K562 (cell line): ENCODE measurements at regions not wholly inside any gene's neighbourhood (a gene's known extent, or its start where the extent isn't known, plus 50 kb on each side); places are given as distances from the start of the nearest gene placed in this dataset.

Experiments
- ATAC-seq: fragments of 200-7000 bp; cut with Tn5 transposase; 3 replicates; pipeline ENCODE4 v1.9.1; 2020; ENCODE audit warnings: moderate library complexity
- BruUV-seq: library from RNA; stranded (reverse); fragments of 400-500 nt; replicated peaks from 2 replicates; lab custom pipeline; 2021; lab: Mats Ljungman, UMichigan
- CTCF ChIA-PET: fragments of 300-600 bp; formaldehyde crosslinking; extraction: SDS; loops from one replicate; lab custom pipeline; 2021; ENCODE audit warnings: low intra/inter-chr PET ratio; lab: Yijun Ruan, JAX
- POLR2A ChIA-PET: fragments of 300-600, 350-650 bp; sonication (Branson Sonifier 250); formaldehyde crosslinking; extraction: SDS; loops from one replicate; lab custom pipeline; 2021; ENCODE audit warnings: antibody characterized with exemption, inconsistent platforms; lab: Yijun Ruan, JAX
- DNase-seq, 4 experiments: peaks; one replicate each; pipeline versions ENCODE4 v3.0.0 to v3.0.0-alpha.2; 2011 to 2018; ENCODE audit warnings: low spot score in 3 of 4, mixed read lengths in 3 of 4; ENCODE audit errors: extremely low read depth in 1 of 4
- FAIRE-seq: peaks from 2 replicates; lab custom pipeline; 2011; peaks lifted over from hg19 to GRCh38; lab: Jason Lieb, UNC
- H2AFZ ChIP-seq: 2 replicates; pipeline ENCODE4 v1.6.0; 2011; ENCODE audit warnings: low read depth, low read length, control low read depth, inconsistent platforms
- H3K27ac ChIP-seq: fragments of 200-600 bp; 3 replicates; pipeline ENCODE4 v1.8.0; 2011; ENCODE audit warnings: low read depth, mild to moderate bottlenecking, control low read depth, inconsistent platforms, low read length, moderate library complexity, mixed read lengths; ENCODE audit errors: extremely low read depth
- H3K27me3 ChIP-seq, 2 experiments: fragments of 300-600 bp in 1 of 2; 2 replicates in 1 of 2; 3 replicates in 1 of 2; pipeline versions ENCODE4 v1.6.0 to v1.8.0; 2011; ENCODE audit warnings: inconsistent platforms in 2 of 2, low read length in 2 of 2, mild to moderate bottlenecking in 1 of 2, mixed read lengths in 1 of 2, moderate library complexity in 1 of 2; ENCODE audit not compliant: control insufficient read depth in 2 of 2, insufficient read depth in 2 of 2
- H3K36me3 ChIP-seq: fragments of 300-600 bp; 3 replicates; pipeline ENCODE4 v1.8.0; 2011; ENCODE audit warnings: mild to moderate bottlenecking, low read length, inconsistent platforms; ENCODE audit not compliant: control insufficient read depth, insufficient read depth
- H3K4me1 ChIP-seq, 2 experiments: fragments of 200-600 bp in 1 of 2; replicated peaks in 1 of 2; 2 replicates in 1 of 2; 3 replicates in 1 of 2; pipeline versions ENCODE4 v1.5.1 to v1.8.0; 2011; ENCODE audit warnings: inconsistent platforms in 2 of 2, low read length in 2 of 2, mild to moderate bottlenecking in 1 of 2, mixed read lengths in 1 of 2, moderate library complexity in 1 of 2; ENCODE audit not compliant: control insufficient read depth in 2 of 2, insufficient read depth in 2 of 2
- H3K4me2 ChIP-seq: 2 replicates; pipeline ENCODE4 v1.6.1; 2011; ENCODE audit warnings: low read length, control low read depth, inconsistent platforms, mixed read lengths; ENCODE audit not compliant: insufficient read depth
- H3K4me3 ChIP-seq: fragments of 200-600 bp; sonication (generic), shearing (Covaris generic); 2 replicates; pipeline ENCODE4 v1.5.1; 2016; ENCODE audit warnings: control low read depth, inconsistent platforms
- H3K79me2 ChIP-seq: fragments of 200-600 bp; 3 replicates; pipeline ENCODE4 v1.8.0; 2011; ENCODE audit warnings: low read length, inconsistent platforms; ENCODE audit not compliant: control insufficient read depth, insufficient read depth
- H3K9ac ChIP-seq, 2 experiments: 2 replicates each; pipeline versions ENCODE4 v1.6.0 to v1.6.1; 2011; ENCODE audit warnings: low read depth in 2 of 2, low read length in 2 of 2, control low read depth in 1 of 2, inconsistent platforms in 1 of 2, mild to moderate bottlenecking in 1 of 2, mixed read lengths in 1 of 2; ENCODE audit not compliant: insufficient read depth in 1 of 2
- H3K9me1 ChIP-seq: one replicate; pipeline ENCODE4 v1.6.0; 2011; ENCODE audit warnings: inconsistent platforms, mild to moderate bottlenecking, low read length, moderate library complexity; ENCODE audit not compliant: control insufficient read depth, insufficient read depth
- H3K9me3 ChIP-seq: replicated peaks from 2 replicates; pipeline ENCODE4 v1.5.1; 2011; ENCODE audit warnings: low read depth, low read length, inconsistent platforms; ENCODE audit not compliant: control insufficient read depth, insufficient read depth
- H4K20me1 ChIP-seq: replicated peaks from 2 replicates; pipeline ENCODE4 v1.6.1; 2011; ENCODE audit warnings: low read length, inconsistent platforms, mixed read lengths; ENCODE audit not compliant: control insufficient read depth, insufficient read depth
- BRD9 ChIP-seq: fragments of 450-650 bp; IDR thresholded peaks from 2 replicates; pipeline ENCODE4 v1.6.1; 2018; ENCODE audit warnings: low read depth; ENCODE audit not compliant: partially characterized antibody
- CBFA2T3 ChIP-seq: fragments of 450-650 bp; IDR thresholded peaks from 2 replicates; pipeline ENCODE4 v1.6.1; 2017
- CREM ChIP-seq: IDR thresholded peaks from 2 replicates; pipeline ENCODE4 v1.6.1; 2014; ENCODE audit warnings: antibody characterized with exemption, low read depth
- E4F1 ChIP-seq: fragments of 250-450 bp; sonication (Bioruptor Pico); IDR thresholded peaks from 2 replicates; pipeline ENCODE4 v1.5.0; 2021; ENCODE audit warnings: mild to moderate bottlenecking, borderline replicate concordance
- ETV5 ChIP-seq: sonication (generic); formaldehyde crosslinking; IDR thresholded peaks from 2 replicates; pipeline ENCODE4 v1.4.0; 2020; ENCODE audit warnings: low read depth, mild to moderate bottlenecking, missing genetic modification reagents
- GATA2 ChIP-seq: sonication (generic); formaldehyde crosslinking; IDR thresholded peaks from 2 replicates; pipeline ENCODE4 v1.4.0; 2020; ENCODE audit warnings: mild to moderate bottlenecking, missing genetic modification reagents
- HEY1 ChIP-seq: fragments of 250-450 bp; sonication (Bioruptor Pico); IDR thresholded peaks from 2 replicates; pipeline ENCODE4 v1.5.0; 2020; ENCODE audit warnings: mild to moderate bottlenecking, moderate library complexity, borderline replicate concordance
- MEIS2 ChIP-seq: fragments of 450-650 bp; IDR thresholded peaks from 2 replicates; pipeline ENCODE4 v1.6.1; 2014; ENCODE audit warnings: mild to moderate bottlenecking; ENCODE audit not compliant: partially characterized antibody
- PCBP1 ChIP-seq: fragments of 200-400 bp; formaldehyde crosslinking; IDR thresholded peaks from 2 replicates; pipeline ENCODE4 v1.6.1; 2018; ENCODE audit warnings: mild to moderate bottlenecking, low read depth, low read length; ENCODE audit not compliant: poor library complexity, severe bottlenecking
- PYGO2 ChIP-seq: fragments of 450-650 bp; IDR thresholded peaks from 2 replicates; pipeline ENCODE4 v1.6.1; 2016; ENCODE audit warnings: mild to moderate bottlenecking, missing genetic modification characterization, moderate library complexity, missing compliant biosample characterization
- RBBP5 ChIP-seq: fragments of 200-600 bp; sonication (generic); IDR thresholded peaks from 2 replicates; pipeline ENCODE4 v1.6.1; 2012; ENCODE audit warnings: borderline replicate concordance, mild to moderate bottlenecking, low read length, control low read depth, inconsistent platforms; ENCODE audit not compliant: insufficient read depth, poor library complexity, severe bottlenecking
- RBM39 ChIP-seq: fragments of 200-400 bp; formaldehyde crosslinking; optimal IDR thresholded peaks from 2 replicates; pipeline ENCODE3; 2018; ENCODE audit warnings: low read depth, low read length
- RFX1 ChIP-seq: fragments of 450-650 bp; IDR thresholded peaks from 2 replicates; pipeline ENCODE4 v1.6.1; 2016; ENCODE audit warnings: mild to moderate bottlenecking, moderate library complexity
- SMC3 ChIP-seq: conservative IDR thresholded peaks from 2 replicates; pipeline ENCODE4 v1.6.1; 2011; ENCODE audit warnings: low read depth, low read length, improper control_type of control experiment; ENCODE audit not compliant: insufficient read depth
- THRA ChIP-seq: fragments of 450-650 bp; IDR thresholded peaks from 2 replicates; pipeline ENCODE4 v1.6.1; 2017; ENCODE audit warnings: mild to moderate bottlenecking, moderate library complexity
- WGBS: fragments of 100-300 bp; shearing (Covaris generic); methylation state at CpG from one replicate; pipeline ENCODE4 v1.1.6; 2016; ENCODE audit warnings: low coverage, mixed read lengths; ENCODE audit not compliant: insufficient coverage; ENCODE audit errors: missing lambda C conversion rate; 5-methylcytosine and 5-hydroxymethylcytosine counted together
- in situ Hi-C: fragments of 300-500 bp; cut with MboI; formaldehyde crosslinking; loops from 4 replicates; pipeline ENCODE4 v1.15.0; 2018; ENCODE audit warnings: inconsistent platforms, mixed read lengths
- intact Hi-C: fragments of 100-400 bp; cut with micrococcal nuclease; formaldehyde crosslinking; loops from 2 replicates; pipeline ENCODE4 v1.14.2; 2022
- TF ChIP-seq, protein P1 (sequence below): fragments of 450-650 bp; conservative IDR thresholded peaks from 2 replicates; pipeline ENCODE4 v1.6.1; 2016; ENCODE audit warnings: missing genetic modification characterization, low read depth, mild to moderate bottlenecking, missing compliant biosample characterization, moderate library complexity
- TF ChIP-seq, protein P2 (sequence below): fragments of 250-450 bp; sonication (Bioruptor Pico); IDR thresholded peaks from 2 replicates; pipeline ENCODE4 v1.4.0; 2020; ENCODE audit warnings: mild to moderate bottlenecking

DNA sequence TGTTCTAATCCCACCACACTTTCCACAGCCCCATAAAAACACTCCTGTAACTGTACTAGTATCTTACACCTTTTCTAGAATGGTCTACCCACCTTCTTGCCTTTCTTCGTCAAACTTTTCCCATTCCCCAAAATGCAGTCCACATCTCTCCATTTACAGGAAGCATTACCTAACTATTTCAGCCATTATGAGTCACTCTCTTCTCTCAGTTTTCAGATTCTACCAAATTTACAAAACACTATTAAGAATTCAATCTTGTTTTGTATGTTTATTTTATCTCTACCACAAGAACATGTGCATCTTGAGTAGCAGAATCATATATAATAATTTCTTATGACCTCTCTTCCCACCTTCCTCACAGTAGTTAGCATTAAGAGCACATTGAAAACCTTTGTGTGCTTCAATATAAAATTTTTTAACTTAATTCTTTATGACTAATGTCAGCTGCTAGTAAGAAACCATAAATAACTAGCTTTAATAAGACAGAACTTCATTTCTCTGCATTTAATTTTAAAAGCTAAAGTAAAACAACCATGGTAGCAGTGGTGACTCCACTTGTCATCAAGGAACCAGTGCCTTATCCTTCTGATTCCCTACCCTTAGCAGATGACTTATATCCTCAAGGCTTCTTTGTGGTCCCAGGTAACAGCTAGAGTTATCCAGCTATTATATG, 56.6 kb upstream of the MAP2 start:
- H3K36me3 ChIP-seq: no peaks in the 10 kb centered on the region
- no peak overlapping the region for H2AFZ ChIP-seq
- no peak overlapping the region for H3K9ac ChIP-seq
- H3K27me3 ChIP-seq: no peaks in the 10 kb centered on the region
- ATAC-seq (no peak), FAIRE-seq (no peak), DNase-seq (no peak)
- ChIA-PET CTCF (no interaction called here), POLR2A (no interaction called here)
- 17% methylated on average over 1 of the region's 1 CpG for WGBS
- intact Hi-C loops (no loop called here), in situ Hi-C loops (no loop called here)
- H3K4me3 ChIP-seq: no peak overlapping the region
- H3K4me2 ChIP-seq: no peak overlapping the region
- TF ChIP-seq THRA (no peak), PYGO2 (tag) (no peak), HEY1 (CRISPR knock-in tag) (no peak), RBBP5 (no peak), E4F1 (CRISPR knock-in tag) (no peak), MEIS2 (no peak), GATA2 (CRISPR knock-in tag) (no peak), RFX1 (no peak), CREM (no peak), CBFA2T3 (no peak), PCBP1 (no peak), BRD9 (no peak), RBM39 (no peak), SMC3 (no peak), ETV5 (CRISPR knock-in tag) (no peak)
- TF ChIP-seq, protein P1, sequence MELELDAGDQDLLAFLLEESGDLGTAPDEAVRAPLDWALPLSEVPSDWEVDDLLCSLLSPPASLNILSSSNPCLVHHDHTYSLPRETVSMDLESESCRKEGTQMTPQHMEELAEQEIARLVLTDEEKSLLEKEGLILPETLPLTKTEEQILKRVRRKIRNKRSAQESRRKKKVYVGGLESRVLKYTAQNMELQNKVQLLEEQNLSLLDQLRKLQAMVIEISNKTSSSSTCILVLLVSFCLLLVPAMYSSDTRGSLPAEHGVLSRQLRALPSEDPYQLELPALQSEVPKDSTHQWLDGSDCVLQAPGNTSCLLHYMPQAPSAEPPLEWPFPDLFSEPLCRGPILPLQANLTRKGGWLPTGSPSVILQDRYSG (tag): no peak
- TF ChIP-seq, protein P2, sequence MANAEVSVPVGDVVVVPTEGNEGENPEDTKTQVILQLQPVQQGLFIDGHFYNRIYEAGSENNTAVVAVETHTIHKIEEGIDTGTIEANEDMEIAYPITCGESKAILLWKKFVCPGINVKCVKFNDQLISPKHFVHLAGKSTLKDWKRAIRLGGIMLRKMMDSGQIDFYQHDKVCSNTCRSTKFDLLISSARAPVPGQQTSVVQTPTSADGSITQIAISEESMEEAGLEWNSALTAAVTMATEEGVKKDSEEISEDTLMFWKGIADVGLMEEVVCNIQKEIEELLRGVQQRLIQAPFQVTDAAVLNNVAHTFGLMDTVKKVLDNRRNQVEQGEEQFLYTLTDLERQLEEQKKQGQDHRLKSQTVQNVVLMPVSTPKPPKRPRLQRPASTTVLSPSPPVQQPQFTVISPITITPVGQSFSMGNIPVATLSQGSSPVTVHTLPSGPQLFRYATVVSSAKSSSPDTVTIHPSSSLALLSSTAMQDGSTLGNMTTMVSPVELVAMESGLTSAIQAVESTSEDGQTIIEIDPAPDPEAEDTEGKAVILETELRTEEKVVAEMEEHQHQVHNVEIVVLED: no peak
- H3K79me2 ChIP-seq: no peaks in the 10 kb centered on the region
- no peaks in the 10 kb centered on the region for H4K20me1 ChIP-seq
- no peaks in the 10 kb centered on the region for H3K9me3 ChIP-seq
- no peaks in the 10 kb centered on the region for H3K4me1 ChIP-seq
- no peak overlapping the region for H3K27ac ChIP-seq
- no TSS peak for BruUV-seq
- no peaks in the 10 kb centered on the region for H3K9me1 ChIP-seq
